CD8-positive, alpha-beta memory T cell (primary cell): ENCODE measurements at regions not wholly inside any gene's neighbourhood (a gene's known extent, or its start where the extent isn't known, plus 50 kb on each side); places are given as distances from the start of the nearest gene placed in this dataset.

ENCODE experiments used
- CTCF ChIA-PET: fragments of 350-600 bp; sonication (Branson Sonifier 250); formaldehyde crosslinking; loops from one replicate; lab custom pipeline; 2021; ENCODE audit warnings: antibody characterized with exemption; lab: Charles Lee
- POLR2A ChIA-PET: fragments of 350-600 bp; sonication (Branson Sonifier 250); formaldehyde crosslinking; loops from one replicate; lab custom pipeline; 2021; ENCODE audit warnings: antibody characterized with exemption; lab: Charles Lee
- DNase-seq, 5 donors: peaks; one replicate each; pipeline versions ENCODE4 v3.0.0 to v3.0.0-alpha.2; 2020 to 2022; ENCODE audit warnings: mixed read lengths in 1 of 5
- H3K27ac ChIP-seq: one replicate; pipeline ENCODE4 v1.7.0; 2013; ENCODE audit warnings: low read depth, mild to moderate bottlenecking, low read length, moderate library complexity
- H3K27me3 ChIP-seq: 2 replicates; pipeline ENCODE4 v1.7.0; 2013; ENCODE audit warnings: low read length, mild to moderate bottlenecking; ENCODE audit not compliant: insufficient read depth, poor library complexity, severe bottlenecking
- H3K36me3 ChIP-seq: 2 replicates; pipeline ENCODE4 v1.7.0; 2013; ENCODE audit warnings: mild to moderate bottlenecking, low read length, moderate library complexity; ENCODE audit not compliant: insufficient read depth
- H3K4me1 ChIP-seq: 2 replicates; pipeline ENCODE4 v1.7.0; 2013; ENCODE audit warnings: mild to moderate bottlenecking, low read length, moderate library complexity; ENCODE audit not compliant: insufficient read depth
- H3K4me3 ChIP-seq: 2 replicates; pipeline ENCODE4 v1.7.0; 2013; ENCODE audit warnings: mild to moderate bottlenecking, low read length
- H3K9me3 ChIP-seq: 2 replicates; pipeline ENCODE4 v1.7.0; 2013; ENCODE audit warnings: mild to moderate bottlenecking, low read length
- H3K27ac Mint-ChIP-seq, 8 donors: one replicate each; pipeline ENCODE4 v1.8.0; 2020 to 2021; ENCODE audit warnings: mixed read lengths in 8 of 8, mild to moderate bottlenecking in 6 of 8, inconsistent platforms in 3 of 8, moderate library complexity in 3 of 8
- H3K27me3 Mint-ChIP-seq, 2 donors: one replicate each; pipeline ENCODE4 v1.8.0; 2020 to 2021; ENCODE audit warnings: mixed read lengths in 2 of 2, mild to moderate bottlenecking in 1 of 2, moderate library complexity in 1 of 2
- H3K36me3 Mint-ChIP-seq, 3 donors: one replicate each; pipeline ENCODE4 v1.8.0; 2020 to 2021; ENCODE audit warnings: mixed read lengths in 3 of 3, inconsistent platforms in 1 of 3, mild to moderate bottlenecking in 1 of 3
- H3K4me1 Mint-ChIP-seq, 3 donors: one replicate each; pipeline ENCODE4 v1.8.0; 2020 to 2021; ENCODE audit warnings: mixed read lengths in 3 of 3, inconsistent platforms in 1 of 3, mild to moderate bottlenecking in 1 of 3
- H3K4me3 Mint-ChIP-seq, 7 donors: one replicate each; pipeline ENCODE4 v1.8.0; 2020 to 2021; ENCODE audit warnings: mixed read lengths in 7 of 7, mild to moderate bottlenecking in 6 of 7, moderate library complexity in 4 of 7, inconsistent platforms in 2 of 7
- H3K9me3 Mint-ChIP-seq, 5 donors: one replicate each; pipeline ENCODE4 v1.8.0; 2020 to 2022; ENCODE audit warnings: mixed read lengths in 5 of 5, mild to moderate bottlenecking in 3 of 5, moderate library complexity in 2 of 5, inconsistent platforms in 1 of 5

DNA sequence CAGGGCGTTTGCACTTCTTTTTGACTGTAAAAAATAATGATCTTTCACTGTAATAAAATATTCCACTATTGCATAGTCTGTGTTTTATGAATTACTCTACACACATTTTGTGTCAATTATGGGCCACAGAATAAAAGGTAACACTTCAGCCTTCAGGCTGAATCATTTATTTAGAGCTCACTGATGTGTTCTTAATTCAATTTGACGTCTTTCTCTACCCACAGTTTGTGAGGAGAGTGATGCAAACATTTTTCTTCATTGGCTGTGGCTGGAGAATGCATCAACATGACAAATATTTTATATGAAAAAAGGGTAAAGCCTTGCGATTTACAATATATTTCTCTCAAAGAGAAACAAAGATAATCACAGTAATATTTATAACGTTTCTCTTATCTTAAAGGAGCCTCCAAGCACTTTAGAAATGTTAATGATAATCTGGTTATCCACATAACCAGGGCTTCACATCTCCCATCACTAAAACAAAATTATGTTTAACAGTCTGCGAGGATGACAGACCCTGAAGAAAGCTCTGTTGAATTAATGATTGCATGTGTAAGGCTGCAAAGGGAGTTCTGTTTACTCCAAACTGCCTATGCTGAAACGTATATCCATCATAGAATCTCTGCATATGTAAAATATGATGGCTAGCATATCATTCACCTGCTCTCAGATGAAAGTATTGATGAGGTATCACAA lies 951.3 kb downstream of the ZPLD1 start:
- H3K36me3 ChIP-seq, result no peaks in the 10 kb centered on the region
- no peaks in the 10 kb centered on the region for H3K4me1 Mint-ChIP-seq
- no peak overlapping the region for H3K4me3 ChIP-seq
- H3K27me3 ChIP-seq, result no peaks in the 10 kb centered on the region
- no peak overlapping the region for H3K27ac Mint-ChIP-seq
- H3K9me3 ChIP-seq, result no peaks in the 10 kb centered on the region
- CTCF ChIA-PET, result no interaction called here
- no peak overlapping the region for H3K4me3 Mint-ChIP-seq
- no peak overlapping the region for H3K27ac ChIP-seq
- H3K27me3 Mint-ChIP-seq, result no peaks in the 10 kb centered on the region
- H3K9me3 Mint-ChIP-seq, result peaks cover 0 to 7% (median 0%) of the 10 kb centered on the region in 5 donors
- no peaks in the 10 kb centered on the region for H3K36me3 Mint-ChIP-seq
- POLR2A ChIA-PET, result no interaction called here
- DNase-seq, result no peak
- no peaks in the 10 kb centered on the region for H3K4me1 ChIP-seq

DNA sequence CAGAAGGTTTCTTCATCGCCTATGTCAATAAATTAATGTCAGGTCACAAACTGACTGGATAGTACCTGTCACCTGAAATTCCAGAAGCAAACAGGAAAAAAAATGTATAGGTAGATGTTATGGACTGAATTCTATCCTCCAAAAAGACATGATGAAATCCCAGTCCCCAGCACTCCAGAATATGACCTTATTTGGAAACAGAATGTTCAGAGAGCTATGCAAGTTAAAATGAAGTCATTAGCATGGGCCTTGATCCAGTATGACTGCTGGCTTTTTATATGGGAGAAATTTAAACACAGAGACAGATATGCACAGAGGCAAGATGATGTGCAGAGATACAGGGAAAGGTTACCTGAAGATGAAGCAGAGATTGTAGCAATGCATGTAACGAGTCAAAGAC lies 953.4 kb downstream of the ZPLD1 start:
- no peak overlapping the region for H3K27ac ChIP-seq
- no peak overlapping the region for H3K4me3 ChIP-seq
- ChIA-PET CTCF (no interaction called here), POLR2A (no interaction called here)
- no peak for DNase-seq
- H3K4me1 ChIP-seq, result no peaks in the 10 kb centered on the region
- H3K36me3 ChIP-seq, result no peaks in the 10 kb centered on the region
- Mint-ChIP-seq H3K36me3 (no peaks in the 10 kb centered on the region), H3K4me1 (no peaks in the 10 kb centered on the region), H3K9me3 (peaks cover 0 to 7% (median 0%) of the 10 kb centered on the region in 5 donors), H3K27me3 (no peaks in the 10 kb centered on the region), H3K4me3 (no peak overlapping the region), H3K27ac (no peak overlapping the region)
- H3K27me3 ChIP-seq, result no peaks in the 10 kb centered on the region
- no peaks in the 10 kb centered on the region for H3K9me3 ChIP-seq

DNA sequence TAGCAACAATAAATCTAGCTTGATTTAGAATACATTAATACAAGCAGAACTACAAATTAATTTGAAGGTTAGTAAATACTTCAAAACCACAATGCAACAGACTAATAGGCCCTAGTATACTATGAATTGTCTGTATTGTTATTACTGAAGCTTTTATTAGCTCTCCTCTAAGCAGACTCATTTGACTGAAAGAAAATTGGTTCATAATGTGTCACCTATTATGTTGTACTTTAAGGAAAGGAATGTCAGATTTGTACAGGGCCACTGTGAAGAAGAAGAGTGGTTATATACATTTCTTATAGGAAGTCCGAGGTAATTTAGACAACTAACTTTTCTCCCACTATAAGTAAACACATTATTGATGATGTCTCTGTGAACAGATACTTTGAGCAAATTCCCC lies 954.5 kb downstream of the ZPLD1 start:
- Histone ChIP-seq H3K36me3 (no peaks in the 10 kb centered on the region), H3K27ac (no peak overlapping the region), H3K27me3 (no peaks in the 10 kb centered on the region), H3K4me1 (no peaks in the 10 kb centered on the region), H3K4me3 (no peak overlapping the region), H3K9me3 (no peaks in the 10 kb centered on the region)
- CTCF ChIA-PET, result no interaction called here
- no peak for DNase-seq
- Mint-ChIP-seq H3K27me3 (no peaks in the 10 kb centered on the region), H3K4me1 (no peaks in the 10 kb centered on the region), H3K4me3 (no peak overlapping the region), H3K27ac (no peak overlapping the region), H3K9me3 (peaks cover 0 to 7% (median 0%) of the 10 kb centered on the region in 5 donors), H3K36me3 (no peaks in the 10 kb centered on the region)
- POLR2A ChIA-PET, result no interaction called here

GRCh38 chr3:103393395-103394186 lies 958.8 kb downstream of the ZPLD1 start:
- no peaks in the 10 kb centered on the region for H3K27me3 ChIP-seq
- H3K36me3 ChIP-seq, result no peaks in the 10 kb centered on the region
- H3K27me3 Mint-ChIP-seq, result no peaks in the 10 kb centered on the region
- H3K9me3 ChIP-seq, result no peaks in the 10 kb centered on the region
- no peak overlapping the region for H3K4me3 ChIP-seq
- no peaks in the 10 kb centered on the region for H3K36me3 Mint-ChIP-seq
- no peaks in the 10 kb centered on the region for H3K4me1 ChIP-seq
- H3K4me3 Mint-ChIP-seq, result no peak overlapping the region
- H3K9me3 Mint-ChIP-seq, result peaks cover 0 to 9% (median 4%) of the 10 kb centered on the region in 5 donors
- DNase-seq, result no peak
- H3K4me1 Mint-ChIP-seq, result no peaks in the 10 kb centered on the region
- H3K27ac Mint-ChIP-seq, result no peak overlapping the region
- no peak overlapping the region for H3K27ac ChIP-seq
- ChIA-PET CTCF (no interaction called here), POLR2A (no interaction called here)

DNA sequence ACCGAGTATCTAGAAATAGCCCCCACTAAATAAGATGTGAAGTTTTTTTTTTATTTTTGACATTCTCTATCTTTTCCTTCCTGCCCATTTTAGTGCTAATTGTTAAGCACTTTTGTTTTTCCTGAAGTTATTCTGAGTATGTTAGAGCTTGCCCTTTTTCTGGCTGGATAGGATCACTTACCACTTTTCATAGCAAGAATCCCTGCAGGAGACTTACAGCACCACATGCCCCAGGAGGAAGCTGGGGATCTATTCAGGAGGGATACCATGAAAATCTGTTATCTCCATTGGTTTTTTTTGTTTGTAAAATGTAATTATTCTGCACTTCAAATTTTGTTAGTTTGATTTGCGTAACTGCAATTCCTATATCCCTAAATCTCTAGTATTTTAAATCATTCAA lies 968.4 kb downstream of the ZPLD1 start:
- Mint-ChIP-seq H3K4me3 (no peak overlapping the region), H3K27me3 (no peaks in the 10 kb centered on the region), H3K27ac (no peak overlapping the region), H3K4me1 (no peaks in the 10 kb centered on the region), H3K9me3 (peaks cover 0 to 10% (median 0%) of the 10 kb centered on the region in 5 donors), H3K36me3 (no peaks in the 10 kb centered on the region)
- CTCF ChIA-PET, result no interaction called here
- Histone ChIP-seq H3K27me3 (no peaks in the 10 kb centered on the region), H3K36me3 (no peaks in the 10 kb centered on the region), H3K4me3 (no peak overlapping the region), H3K4me1 (no peaks in the 10 kb centered on the region), H3K27ac (no peak overlapping the region), H3K9me3 (no peaks in the 10 kb centered on the region)
- POLR2A ChIA-PET, result no interaction called here
- no peak for DNase-seq

GRCh38 chr3:103406320-103406850 lies 971.6 kb downstream of the ZPLD1 start:
- H3K36me3 Mint-ChIP-seq, result no peaks in the 10 kb centered on the region
- H3K27me3 Mint-ChIP-seq, result no peaks in the 10 kb centered on the region
- no peak overlapping the region for H3K27ac ChIP-seq
- H3K36me3 ChIP-seq, result no peaks in the 10 kb centered on the region
- no peaks in the 10 kb centered on the region for H3K9me3 ChIP-seq
- H3K4me3 Mint-ChIP-seq, result no peak overlapping the region
- no peak for DNase-seq
- no peak overlapping the region for H3K27ac Mint-ChIP-seq
- ChIA-PET POLR2A (no interaction called here), CTCF (no interaction called here)
- H3K4me1 ChIP-seq, result no peaks in the 10 kb centered on the region
- H3K4me3 ChIP-seq, result no peak overlapping the region
- H3K27me3 ChIP-seq, result no peaks in the 10 kb centered on the region
- H3K9me3 Mint-ChIP-seq, result peaks cover 0 to 10% (median 1%) of the 10 kb centered on the region in 5 donors
- H3K4me1 Mint-ChIP-seq, result no peaks in the 10 kb centered on the region

DNA sequence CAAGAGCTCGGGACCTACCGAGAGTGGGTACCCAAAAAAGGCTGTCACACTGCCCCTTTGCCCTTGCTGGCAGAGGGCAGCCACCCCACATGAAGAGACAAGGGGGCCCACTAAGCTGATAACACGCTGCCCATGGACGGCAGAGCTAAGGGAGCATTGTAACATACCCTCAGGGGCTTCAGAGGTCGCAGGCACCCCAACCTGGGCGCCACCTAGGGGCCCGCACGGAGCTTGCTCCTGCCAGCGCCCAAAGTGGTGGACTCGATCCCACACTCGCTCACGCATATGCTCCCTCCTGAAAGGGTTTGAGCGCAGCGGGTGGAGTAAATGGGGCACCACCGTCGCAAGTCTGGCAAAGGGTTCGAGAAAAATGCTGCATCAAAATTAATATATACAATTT lies 975.4 kb downstream of the ZPLD1 start:
- H3K4me1 ChIP-seq, result no peaks in the 10 kb centered on the region
- H3K27ac ChIP-seq, result no peak overlapping the region
- H3K27me3 Mint-ChIP-seq, result no peaks in the 10 kb centered on the region
- no peaks in the 10 kb centered on the region for H3K4me1 Mint-ChIP-seq
- DNase-seq, result no peak
- no peak overlapping the region for H3K27ac Mint-ChIP-seq
- H3K4me3 Mint-ChIP-seq, result no peak overlapping the region
- peaks cover 0 to 5% (median 2%) of the 10 kb centered on the region in 5 donors for H3K9me3 Mint-ChIP-seq
- no peaks in the 10 kb centered on the region for H3K36me3 Mint-ChIP-seq
- no peaks in the 10 kb centered on the region for H3K9me3 ChIP-seq
- POLR2A ChIA-PET, result no interaction called here
- no peaks in the 10 kb centered on the region for H3K27me3 ChIP-seq
- CTCF ChIA-PET, result no interaction called here
- H3K4me3 ChIP-seq, result no peak overlapping the region
- H3K36me3 ChIP-seq, result no peaks in the 10 kb centered on the region

DNA sequence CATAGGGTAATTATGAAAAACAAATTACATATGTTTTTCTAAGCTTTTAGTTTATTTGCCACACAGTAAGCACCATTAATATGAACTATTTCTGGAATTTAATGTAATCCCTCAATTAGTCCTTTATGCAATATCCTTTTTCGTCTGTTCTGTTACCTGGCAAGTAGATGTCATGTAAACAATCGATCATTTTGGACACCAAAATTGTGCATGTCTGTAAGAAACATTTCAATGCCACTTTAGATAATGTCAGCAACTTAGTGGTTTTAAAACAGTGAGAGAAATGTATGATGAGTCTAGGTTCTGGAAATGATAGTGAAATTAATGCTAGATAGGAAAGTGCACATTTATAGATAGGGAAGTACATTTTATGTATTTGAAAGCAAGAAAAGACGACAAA lies 986.6 kb downstream of the ZPLD1 start:
- Histone ChIP-seq H3K27ac (no peak overlapping the region), H3K27me3 (no peaks in the 10 kb centered on the region), H3K4me1 (no peaks in the 10 kb centered on the region), H3K4me3 (no peak overlapping the region), H3K36me3 (no peaks in the 10 kb centered on the region), H3K9me3 (no peaks in the 10 kb centered on the region)
- POLR2A ChIA-PET, result no interaction called here
- Mint-ChIP-seq H3K36me3 (no peaks in the 10 kb centered on the region), H3K4me1 (no peaks in the 10 kb centered on the region), H3K9me3 (peaks cover 0 to 7% (median 0%) of the 10 kb centered on the region in 5 donors), H3K27me3 (no peaks in the 10 kb centered on the region), H3K4me3 (no peak overlapping the region), H3K27ac (no peak overlapping the region)
- CTCF ChIA-PET, result no interaction called here
- no peak for DNase-seq
